PC-3 (cell line): ENCODE measurements at regions not wholly inside any gene's neighbourhood (a gene's known extent, or its start where the extent isn't known, plus 50 kb on each side); places are given as distances from the start of the nearest gene placed in this dataset.

Source experiments
- ATAC-seq: fragments of 200-7000 bp; cut with Tn5 transposase; 2 replicates; pipeline ENCODE4 v1.9.1; 2020; ENCODE audit warnings: mild to moderate bottlenecking, moderate library complexity
- BruUV-seq: library from RNA; stranded (reverse); fragments of 400-500 nt; replicated peaks from 2 replicates; lab custom pipeline; 2021; lab: Mats Ljungman, UMichigan
- CTCF ChIA-PET: fragments of 300-600 bp; sonication (Branson Sonifier 250); formaldehyde crosslinking; loops from one replicate; lab custom pipeline; 2022; ENCODE audit warnings: antibody characterized with exemption; lab: Charles Lee
- POLR2A ChIA-PET: fragments of 300-600 bp; sonication (Branson Sonifier 250); formaldehyde crosslinking; loops from one replicate; lab custom pipeline; 2022; ENCODE audit warnings: antibody characterized with exemption; ENCODE audit not compliant: unreplicated experiment; lab: Charles Lee
- DNase-seq: peaks from one replicate; pipeline ENCODE4 v3.0.0-alpha.2; 2015
- H2AFZ ChIP-seq: fragments of 300-600 bp; sonication (generic); 2 replicates; pipeline ENCODE4 v1.6.0; 2016; ENCODE audit warnings: antibody characterized with exemption, low read length
- H3F3A ChIP-seq: fragments of 300-600 bp; sonication (generic); one replicate; pipeline ENCODE4 v1.6.0; 2017; ENCODE audit warnings: antibody characterized with exemption, low read length, control low read depth, mild to moderate bottlenecking; ENCODE audit not compliant: unreplicated experiment
- H3K27ac ChIP-seq: fragments of 300-600 bp; sonication (generic); 2 replicates; pipeline ENCODE4 v1.5.1; 2016; ENCODE audit warnings: mild to moderate bottlenecking, low read length
- H3K27me3 ChIP-seq: fragments of 300-600 bp; sonication (generic); 2 replicates; pipeline ENCODE4 v1.6.1; 2016; ENCODE audit warnings: low read length, mixed read lengths
- H3K36me3 ChIP-seq: fragments of 300-600 bp; sonication (generic); 2 replicates; pipeline ENCODE4 v1.6.1; 2016; ENCODE audit warnings: low read depth, mixed run types, low read length, mixed read lengths
- H3K4me1 ChIP-seq: fragments of 300-600 bp; sonication (generic); 2 replicates; pipeline ENCODE4 v1.5.1; 2016; ENCODE audit warnings: low read length; ENCODE audit not compliant: insufficient read depth
- H3K4me2 ChIP-seq: fragments of 300-600 bp; sonication (generic); 2 replicates; pipeline ENCODE4 v1.6.0; 2016; ENCODE audit warnings: low read length
- H3K4me3 ChIP-seq: fragments of 300-600 bp; sonication (generic); 2 replicates; pipeline ENCODE4 v1.5.1; 2016; ENCODE audit warnings: mild to moderate bottlenecking, low read length, mixed read lengths
- H3K79me2 ChIP-seq: fragments of 300-600 bp; sonication (generic); 2 replicates; pipeline ENCODE4 v1.6.1; 2017; ENCODE audit warnings: low read length, mixed read lengths
- H3K9ac ChIP-seq: fragments of 300-600 bp; sonication (generic); 2 replicates; pipeline ENCODE4 v1.6.0; 2016; ENCODE audit warnings: mild to moderate bottlenecking, low read length
- H3K9me2 ChIP-seq: fragments of 300-600 bp; sonication (generic); replicated peaks from 2 replicates; pipeline ENCODE4 v1.6.1; 2016; ENCODE audit warnings: mixed run types, low read length, mixed read lengths
- H3K9me3 ChIP-seq: fragments of 300-600 bp; sonication (generic); 2 replicates; pipeline ENCODE4 v1.6.1; 2016; ENCODE audit warnings: low read length, mixed read lengths
- H4K20me1 ChIP-seq: fragments of 300-600 bp; sonication (generic); 2 replicates; pipeline ENCODE4 v1.6.1; 2016; ENCODE audit warnings: low read length, mixed read lengths
- CTCF ChIP-seq: fragments of 300-600 bp; sonication (generic); conservative IDR thresholded peaks from 2 replicates; pipeline ENCODE4 v1.5.1; 2017; ENCODE audit warnings: antibody characterized with exemption, low read depth, mild to moderate bottlenecking, low read length
- EZH2 ChIP-seq: fragments of 300-600 bp; sonication (generic); IDR thresholded peaks from one replicate; pipeline ENCODE4 v1.6.1; 2017; ENCODE audit warnings: antibody characterized with exemption, mild to moderate bottlenecking, low read length; ENCODE audit not compliant: unreplicated experiment
- EZH2phosphoT487 ChIP-seq: fragments of 300-600 bp; sonication (generic); IDR thresholded peaks from 2 replicates; pipeline ENCODE4 v1.6.1; 2018; ENCODE audit warnings: mild to moderate bottlenecking, antibody characterized with exemption, low read length, borderline replicate concordance
- intact Hi-C: fragments of 100-400 bp; cut with micrococcal nuclease; formaldehyde crosslinking; loops from 2 replicates; pipeline ENCODE4 v1.9.0; 2023

- intact Hi-C loops: no loop called here
- BruUV-seq: no TSS peak
Measured at GRCh38 chr2:236852977-236853374, 232.7 kb upstream of the COPS8 start.

GRCh38 chr2:236853585-236854051 lies 232.1 kb upstream of the COPS8 start:
- Histone ChIP-seq H3K4me1 (no peaks in the 10 kb centered on the region), H3F3A (no peaks in the 10 kb centered on the region), H3K36me3 (no peaks in the 10 kb centered on the region), H2AFZ (no peak overlapping the region), H3K9me2 (no peaks in the 10 kb centered on the region), H3K9me3 (no peaks in the 10 kb centered on the region), H3K9ac (no peak overlapping the region), H3K4me2 (no peak overlapping the region), H3K79me2 (no peaks in the 10 kb centered on the region), H4K20me1 (no peaks in the 10 kb centered on the region), H3K27me3 (no peaks in the 10 kb centered on the region), H3K27ac (no peak overlapping the region), H3K4me3 (no peak overlapping the region)
- intact Hi-C loops: no loop called here
- ATAC-seq: no peak
- TF ChIP-seq EZH2 (no peak), EZH2phosphoT487 (no peak), CTCF (no peak)
- ChIA-PET POLR2A (no interaction called here), CTCF (no interaction called here)
- BruUV-seq: no TSS peak
- DNase-seq: no peak

More at GRCh38 chr2:236852977-236853374, 232.7 kb upstream of the COPS8 start:
- no peaks in the 10 kb centered on the region for H3K4me1 ChIP-seq
- H3K9me3 ChIP-seq: no peaks in the 10 kb centered on the region
- H2AFZ ChIP-seq: no peak overlapping the region
- no peak for DNase-seq
- H3K9me2 ChIP-seq: no peaks in the 10 kb centered on the region
- no peaks in the 10 kb centered on the region for H3K79me2 ChIP-seq
- no peaks in the 10 kb centered on the region for H3K27me3 ChIP-seq
- ChIA-PET CTCF (no interaction called here), POLR2A (no interaction called here)
- H4K20me1 ChIP-seq: no peaks in the 10 kb centered on the region
- TF ChIP-seq EZH2: no peak
- TF ChIP-seq CTCF: no peak
- TF ChIP-seq EZH2phosphoT487: no peak
- no peak overlapping the region for H3K4me2 ChIP-seq
- no peaks in the 10 kb centered on the region for H3F3A ChIP-seq
- ATAC-seq: no peak
- no peak overlapping the region for H3K9ac ChIP-seq
- H3K27ac ChIP-seq: no peak overlapping the region
- H3K4me3 ChIP-seq: no peak overlapping the region
- no peaks in the 10 kb centered on the region for H3K36me3 ChIP-seq

- Histone ChIP-seq H3K79me2 (no peaks in the 10 kb centered on the region), H3K36me3 (no peaks in the 10 kb centered on the region), H3K9me3 (no peaks in the 10 kb centered on the region), H3K4me3 (no peak overlapping the region), H3F3A (no peaks in the 10 kb centered on the region), H4K20me1 (no peaks in the 10 kb centered on the region), H3K27ac (no peak overlapping the region), H3K27me3 (no peaks in the 10 kb centered on the region), H3K4me2 (no peak overlapping the region), H3K4me1 (no peaks in the 10 kb centered on the region), H2AFZ (no peak overlapping the region), H3K9ac (no peak overlapping the region), H3K9me2 (no peaks in the 10 kb centered on the region)
- CTCF ChIA-PET: no interaction called here
- intact Hi-C loops: no loop called here
- BruUV-seq: no TSS peak
- DNase-seq: no peak
- POLR2A ChIA-PET: no interaction called here
- no peak for TF ChIP-seq EZH2phosphoT487
- no peak for TF ChIP-seq EZH2
- TF ChIP-seq CTCF: no peak
- ATAC-seq: no peak
Measured at GRCh38 chr2:236855176-236855865, 230.4 kb upstream of the COPS8 start.
